ENCODE measurements at regions not wholly inside any gene's neighbourhood (a gene's known extent, or its start where the extent isn't known, plus 50 kb on each side); places are given as distances from the start of the nearest gene placed in this dataset.

GRCh38 chr18:46343931-46344372, 239.8 kb downstream of the HAUS1 start:
- no peak for DNase-seq (ENCODE audit: low read depth, low spot score)

- no peak for DNase-seq (ENCODE audit: low read depth, low spot score)
Measured at GRCh38 chr18:46344416-46345180, 240.4 kb downstream of the HAUS1 start.

- no peak for DNase-seq (ENCODE audit: low read depth, low spot score)
Measured at GRCh38 chr18:46345181-46345465, 240.9 kb downstream of the HAUS1 start.

- DNase-seq (ENCODE audit: low read depth, low spot score): no peak
Measured at GRCh38 chr18:46346213-46346612, 242.0 kb downstream of the HAUS1 start.

GRCh38 chr18:46346896-46347630, 242.9 kb downstream of the HAUS1 start:
- no peak for DNase-seq (ENCODE audit: low read depth, low spot score)

- DNase-seq (ENCODE audit: low read depth, low spot score): no peak
Measured at GRCh38 chr18:46350598-46351159, 246.5 kb downstream of the HAUS1 start.

- DNase-seq (ENCODE audit: low read depth, low spot score): no peak
Measured at GRCh38 chr18:46352520-46353250, 248.5 kb downstream of the HAUS1 start.

- DNase-seq (ENCODE audit: low read depth, low spot score): no peak
Measured at GRCh38 chr18:46353460-46353859, 249.3 kb downstream of the HAUS1 start.

- DNase-seq (ENCODE audit: low read depth, low spot score): no peak
Measured at GRCh38 chr18:46356278-46357033, 252.3 kb downstream of the HAUS1 start.

- DNase-seq (ENCODE audit: low read depth, low spot score): no peak
Measured at GRCh38 chr18:46360102-46360699, 256.0 kb downstream of the HAUS1 start.

- DNase-seq (ENCODE audit: low read depth, low spot score): no peak
Measured at GRCh38 chr18:46360866-46361265, 256.7 kb downstream of the HAUS1 start.

GRCh38 chr18:46362533-46362932, 258.3 kb downstream of the HAUS1 start:
- DNase-seq (ENCODE audit: low read depth, low spot score): no peak

GRCh38 chr18:46364048-46364447, 259.9 kb downstream of the HAUS1 start:
- no peak for DNase-seq (ENCODE audit: low read depth, low spot score)

- DNase-seq (ENCODE audit: low read depth, low spot score): no peak
Measured at GRCh38 chr18:46366201-46366600, 262.0 kb downstream of the HAUS1 start.

GRCh38 chr18:46366751-46367376, 262.7 kb downstream of the HAUS1 start:
- DNase-seq (ENCODE audit: low read depth, low spot score): no peak

GRCh38 chr18:46369323-46369722, 265.1 kb downstream of the HAUS1 start:
- DNase-seq (ENCODE audit: low read depth, low spot score): no peak

- DNase-seq (ENCODE audit: low read depth, low spot score): no peak
Measured at GRCh38 chr18:46370898-46371297, 266.7 kb downstream of the HAUS1 start.

- no peak for DNase-seq (ENCODE audit: low read depth, low spot score)
Measured at GRCh38 chr18:46372670-46373069, 268.5 kb downstream of the HAUS1 start.

GRCh38 chr18:46373131-46373530, 268.9 kb downstream of the HAUS1 start:
- DNase-seq (ENCODE audit: low read depth, low spot score): no peak

- no peak for DNase-seq (ENCODE audit: low read depth, low spot score)
Measured at GRCh38 chr18:46373791-46374190, 269.6 kb downstream of the HAUS1 start.

- DNase-seq (ENCODE audit: low read depth, low spot score): no peak
Measured at GRCh38 chr18:46374850-46375249, 270.7 kb downstream of the HAUS1 start.

Measured in smooth muscle cell of the brain vasculature (primary cell).